DLD1 (cell line): ENCODE measurements at regions not wholly inside any gene's neighbourhood (a gene's known extent, or its start where the extent isn't known, plus 50 kb on each side); places are given as distances from the start of the nearest gene placed in this dataset.

ENCODE experiments used
- in situ Hi-C: cut with HindIII; loops from 2 replicates; pipeline ENCODE4 v1.10.0; 2017; ENCODE audit warnings: low sequenced_read_pairs

GRCh38 chr2:6750411-6751158, 115.1 kb downstream of the CMPK2 start:
- in situ Hi-C loops, result no loop called here

- in situ Hi-C loops, result no loop called here
These were observed 111.3 kb downstream of the CMPK2 start for GRCh38 chr2:6754419-6754818.

GRCh38 chr2:6755456-6755855, 110.3 kb downstream of the CMPK2 start:
- in situ Hi-C loops, result no loop called here

GRCh38 chr2:6757215-6757614, 108.5 kb downstream of the CMPK2 start:
- in situ Hi-C loops, result no loop called here

GRCh38 chr2:6759689-6760088, 106.0 kb downstream of the CMPK2 start:
- in situ Hi-C loops, result no loop called here

GRCh38 chr2:6760132-6760531, 105.6 kb downstream of the CMPK2 start:
- in situ Hi-C loops, result no loop called here

GRCh38 chr2:6764968-6765723, 100.6 kb downstream of the CMPK2 start:
- in situ Hi-C loops, result no loop called here

- in situ Hi-C loops, result no loop called here
These were observed 96.4 kb downstream of the CMPK2 start for GRCh38 chr2:6769346-6769745.

GRCh38 chr2:6770006-6770405, 95.7 kb downstream of the CMPK2 start:
- in situ Hi-C loops, result no loop called here

GRCh38 chr2:6771634-6772611, 93.8 kb downstream of the CMPK2 start:
- in situ Hi-C loops, result no loop called here

- in situ Hi-C loops, result no loop called here
These were observed 92.6 kb downstream of the CMPK2 start for GRCh38 chr2:6773007-6773693.

GRCh38 chr2:6773694-6774044, 92.0 kb downstream of the CMPK2 start:
- in situ Hi-C loops, result no loop called here

GRCh38 chr2:6776125-6776524, 89.6 kb downstream of the CMPK2 start:
- in situ Hi-C loops, result no loop called here

- in situ Hi-C loops, result no loop called here
These were observed 88.1 kb downstream of the CMPK2 start for GRCh38 chr2:6777626-6778025.

- in situ Hi-C loops, result no loop called here
These were observed 84.9 kb downstream of the CMPK2 start for GRCh38 chr2:6780765-6781274.

- in situ Hi-C loops, result no loop called here
These were observed 83.0 kb downstream of the CMPK2 start for GRCh38 chr2:6782517-6783237.

- in situ Hi-C loops, result no loop called here
These were observed 82.5 kb downstream of the CMPK2 start for GRCh38 chr2:6783238-6783614.

GRCh38 chr2:6784291-6784690, 81.4 kb downstream of the CMPK2 start:
- in situ Hi-C loops, result no loop called here

- in situ Hi-C loops, result no loop called here
These were observed 80.2 kb downstream of the CMPK2 start for GRCh38 chr2:6785493-6785892.

GRCh38 chr2:6787376-6787775, 78.3 kb downstream of the CMPK2 start:
- in situ Hi-C loops, result no loop called here
